ENCODE measurements at regions not wholly inside any gene's neighbourhood (a gene's known extent, or its start where the extent isn't known, plus 50 kb on each side); places are given as distances from the start of the nearest gene placed in this dataset.
A peak's percentile ranks its signal among the peaks of the same experiment; 100 is the strongest.
"Not testable (repeated sequence)": the region's sequence is repeated elsewhere in the genome, so short reads cannot be mapped to it uniquely, and the experiment has no call there.

DNA sequence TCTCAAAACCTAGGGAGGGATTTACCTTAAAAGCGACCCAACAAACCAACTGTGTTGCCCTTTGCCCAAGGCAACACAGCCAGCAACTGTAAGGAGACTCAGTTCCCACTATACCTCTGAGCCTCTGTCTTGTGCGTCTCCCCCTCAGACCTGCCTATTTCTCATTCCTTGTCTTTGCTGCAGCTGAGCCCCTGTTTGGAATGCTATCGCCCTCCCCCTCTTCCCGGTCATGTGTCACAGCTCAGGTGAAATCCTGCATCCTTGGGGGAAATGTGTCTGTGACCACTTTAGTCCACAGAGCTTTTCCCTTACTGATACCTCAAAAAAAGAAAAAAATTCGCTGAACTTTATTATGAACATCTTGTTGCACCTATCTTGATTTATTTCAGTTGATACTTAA lies 52.0 kb upstream of the LRIG1 start:
- Mint-ChIP-seq H3K36me3 (no peaks in the 10 kb centered on the region), H3K27me3 (peaks cover 3 to 23% of the 10 kb centered on the region in 2 donors), H3K9me3 (no peaks in the 10 kb centered on the region), H3K4me1 (no peaks in the 10 kb centered on the region), H3K27ac (no peak overlapping the region), H3K4me3 (peak overlapping the region in 1 of 7 donors; percentile 68)
- Histone ChIP-seq H3K27ac (ENCODE audit: low read depth, low read length) (no peak overlapping the region), H3K4me1 (ENCODE audit: insufficient read depth, low read length) (no peaks in the 10 kb centered on the region), H3K9me3 (ENCODE audit: low read length) (no peaks in the 10 kb centered on the region), H3K4me3 (ENCODE audit: low read length) (no peak overlapping the region), H3K36me3 (ENCODE audit: insufficient read depth, low read length) (no peaks in the 10 kb centered on the region), H3K27me3 (ENCODE audit: insufficient read depth, low read length, poor library complexity, severe bottlenecking) (no peaks in the 10 kb centered on the region)
- CTCF ChIA-PET, result interaction anchor here (1.3 kb wide), 1 partner anchor 263 kb away, joined by 3 read pairs; no protein-coding TSS in a partner anchor
- POLR2A ChIA-PET, result no interaction called here
- DNase-seq, result no peak

DNA sequence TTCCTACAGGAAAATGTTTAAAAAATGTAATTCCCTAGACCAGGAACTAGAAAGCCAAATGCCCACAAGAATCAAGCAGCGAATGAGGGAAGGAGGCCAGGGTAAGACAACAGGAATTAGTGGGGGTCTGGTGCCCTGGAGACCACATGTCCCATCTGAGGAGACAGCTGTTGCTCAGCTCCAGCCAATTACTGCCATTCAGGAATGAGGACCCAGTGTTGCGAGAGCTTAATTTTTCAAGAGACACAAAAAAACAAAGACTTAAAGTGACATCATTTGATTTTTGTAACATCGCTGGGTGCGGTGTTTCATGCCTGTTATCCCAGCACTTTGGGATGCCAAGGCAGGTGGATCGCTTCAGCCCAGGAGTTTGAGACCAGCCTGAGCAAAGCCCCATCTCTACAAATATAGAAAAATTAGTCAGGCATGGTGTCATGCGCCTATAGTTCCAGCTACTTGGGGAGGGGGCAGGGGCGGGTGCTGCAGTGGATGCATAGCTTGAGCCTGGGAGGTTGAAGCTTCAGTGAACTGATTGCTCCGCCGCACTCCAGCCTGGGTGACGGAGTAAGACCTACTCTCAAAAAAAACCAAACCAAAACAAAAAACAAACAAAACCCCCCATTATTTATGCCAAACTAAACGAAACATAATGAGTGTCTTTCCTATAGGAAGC lies 52.8 kb upstream of the LRIG1 start:
- ChIA-PET CTCF (interaction anchor here (1.3 kb wide), 1 partner anchor 263 kb away, joined by 3 read pairs; no protein-coding TSS in a partner anchor), POLR2A (no interaction called here)
- no peaks in the 10 kb centered on the region for H3K9me3 ChIP-seq (ENCODE audit: low read length)
- no peaks in the 10 kb centered on the region for H3K36me3 ChIP-seq (ENCODE audit: insufficient read depth, low read length)
- H3K36me3 Mint-ChIP-seq, result no peaks in the 10 kb centered on the region
- peak overlapping the region in 1 of 8 donors; percentile 15 for H3K27ac Mint-ChIP-seq
- H3K27me3 ChIP-seq (ENCODE audit: insufficient read depth, low read length, poor library complexity, severe bottlenecking), result no peaks in the 10 kb centered on the region
- H3K9me3 Mint-ChIP-seq, result no peaks in the 10 kb centered on the region
- H3K4me3 Mint-ChIP-seq, result no peak overlapping the region
- DNase-seq, result no peak
- no peak overlapping the region for H3K4me3 ChIP-seq (ENCODE audit: low read length)
- no peak overlapping the region for H3K27ac ChIP-seq (ENCODE audit: low read depth, low read length)
- no peaks in the 10 kb centered on the region for H3K4me1 Mint-ChIP-seq
- H3K27me3 Mint-ChIP-seq, result peaks cover 3 to 23% of the 10 kb centered on the region in 2 donors
- H3K4me1 ChIP-seq (ENCODE audit: insufficient read depth, low read length), result no peaks in the 10 kb centered on the region

DNA sequence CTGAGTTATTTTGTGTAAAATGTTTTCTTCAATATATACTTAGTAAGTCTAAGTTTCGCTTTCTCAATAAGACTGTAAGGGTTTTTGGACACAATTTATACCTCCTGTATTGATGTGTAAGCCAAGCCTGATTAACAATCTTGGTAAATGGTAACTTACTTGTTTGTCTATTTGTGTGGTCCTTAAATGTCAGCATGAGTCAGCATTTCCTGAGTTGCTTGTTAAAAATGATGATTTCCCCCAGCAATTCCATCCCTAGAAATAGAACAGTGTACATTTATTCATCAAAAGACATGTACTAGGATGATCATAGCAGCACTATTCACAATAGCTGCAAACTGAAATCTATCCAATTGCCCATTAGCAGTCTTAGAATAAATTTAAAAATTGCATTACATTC lies 53.4 kb upstream of the LRIG1 start:
- Histone ChIP-seq H3K9me3 (ENCODE audit: low read length) (no peaks in the 10 kb centered on the region), H3K27me3 (ENCODE audit: insufficient read depth, low read length, poor library complexity, severe bottlenecking) (no peaks in the 10 kb centered on the region), H3K27ac (ENCODE audit: low read depth, low read length) (no peak overlapping the region), H3K4me3 (ENCODE audit: low read length) (no peak overlapping the region), H3K4me1 (ENCODE audit: insufficient read depth, low read length) (no peaks in the 10 kb centered on the region), H3K36me3 (ENCODE audit: insufficient read depth, low read length) (no peaks in the 10 kb centered on the region)
- H3K4me3 Mint-ChIP-seq, result no peak overlapping the region
- peaks cover 0 to 5% (median 2%) of the 10 kb centered on the region in 3 donors for H3K36me3 Mint-ChIP-seq
- DNase-seq, result no peak
- H3K9me3 Mint-ChIP-seq, result peaks cover 0 to 1% (median 0%) of the 10 kb centered on the region in 5 donors
- H3K27me3 Mint-ChIP-seq, result peaks cover 3 to 23% of the 10 kb centered on the region in 2 donors
- POLR2A ChIA-PET, result no interaction called here
- CTCF ChIA-PET, result interaction anchor here (1.3 kb wide), 1 partner anchor 264 kb away, joined by 3 read pairs; no protein-coding TSS in a partner anchor
- no peaks in the 10 kb centered on the region for H3K4me1 Mint-ChIP-seq
- no peak overlapping the region for H3K27ac Mint-ChIP-seq

DNA sequence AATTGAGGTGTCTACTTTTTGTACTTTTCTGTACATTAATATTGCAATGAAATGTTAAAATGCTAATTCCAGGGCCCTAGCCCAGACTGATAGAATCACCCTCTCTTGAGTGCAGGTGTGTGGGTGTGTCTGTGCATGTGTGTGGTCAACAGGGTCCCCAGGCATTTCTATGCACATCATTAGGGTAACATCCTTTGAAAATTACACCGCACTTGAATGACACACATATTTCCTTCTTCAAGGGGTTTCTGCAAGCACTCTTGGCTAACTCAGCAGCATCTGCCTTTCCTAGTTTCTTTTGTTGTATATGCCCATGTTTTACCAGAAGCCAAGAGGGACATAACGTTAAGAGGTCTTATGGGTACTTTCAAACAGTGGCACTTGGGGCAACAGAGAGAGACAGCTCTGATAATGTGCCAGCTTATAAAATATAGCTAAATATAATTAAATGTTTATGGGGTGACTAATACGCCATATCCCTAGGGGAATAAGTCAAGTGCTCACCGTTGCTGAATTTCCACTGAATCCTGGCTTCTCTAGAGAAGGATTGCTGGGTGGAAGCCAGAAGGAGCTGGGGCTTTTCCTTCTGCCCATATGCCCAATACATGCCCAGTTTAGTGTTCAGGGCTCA lies 54.5 kb upstream of the LRIG1 start:
- Histone ChIP-seq H3K36me3 (ENCODE audit: insufficient read depth, low read length) (no peaks in the 10 kb centered on the region), H3K9me3 (ENCODE audit: low read length) (no peaks in the 10 kb centered on the region), H3K27ac (ENCODE audit: low read depth, low read length) (no peak overlapping the region), H3K27me3 (ENCODE audit: insufficient read depth, low read length, poor library complexity, severe bottlenecking) (no peaks in the 10 kb centered on the region), H3K4me3 (ENCODE audit: low read length) (no peak overlapping the region), H3K4me1 (ENCODE audit: insufficient read depth, low read length) (no peaks in the 10 kb centered on the region)
- H3K27me3 Mint-ChIP-seq, result peaks cover 3 to 20% of the 10 kb centered on the region in 2 donors
- ChIA-PET CTCF (interaction anchor here (0.7 kb wide), 1 partner anchor 22 kb away, joined by 4 read pairs; no protein-coding TSS in a partner anchor), POLR2A (no interaction called here)
- peaks cover 0 to 3% (median 0%) of the 10 kb centered on the region in 5 donors for H3K9me3 Mint-ChIP-seq
- H3K27ac Mint-ChIP-seq, result peak overlapping the region in 1 of 8 donors; percentile 33
- H3K4me3 Mint-ChIP-seq, result no peak overlapping the region
- no peak for DNase-seq
- H3K36me3 Mint-ChIP-seq, result peaks cover 0 to 8% (median 2%) of the 10 kb centered on the region in 3 donors
- no peaks in the 10 kb centered on the region for H3K4me1 Mint-ChIP-seq

DNA sequence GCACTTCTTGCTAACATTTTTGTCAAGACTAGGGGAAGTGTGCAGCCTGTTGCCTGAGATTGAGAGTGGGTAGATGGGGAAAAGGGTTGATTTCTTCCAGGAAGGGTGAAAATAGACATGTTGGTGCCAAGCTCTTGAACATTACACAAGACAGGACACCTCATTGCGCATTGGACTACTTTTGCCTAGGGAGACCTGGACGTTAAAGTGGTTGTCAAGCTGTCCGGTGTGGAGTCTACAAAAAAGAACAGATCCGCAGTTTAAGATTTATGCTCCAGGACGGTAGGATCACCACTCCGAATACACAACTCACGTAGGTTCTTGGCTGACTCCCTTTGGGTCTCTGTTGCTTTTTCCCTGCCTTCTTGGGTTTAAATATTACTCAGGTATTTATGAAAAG lies 56.3 kb upstream of the LRIG1 start:
- H3K9me3 Mint-ChIP-seq, result peaks cover 0 to 3% (median 0%) of the 10 kb centered on the region in 5 donors
- H3K36me3 Mint-ChIP-seq, result peaks cover 0 to 8% (median 2%) of the 10 kb centered on the region in 3 donors
- H3K4me1 Mint-ChIP-seq, result no peaks in the 10 kb centered on the region
- H3K9me3 ChIP-seq (ENCODE audit: low read length), result no peaks in the 10 kb centered on the region
- no peak overlapping the region for H3K4me3 Mint-ChIP-seq
- H3K36me3 ChIP-seq (ENCODE audit: insufficient read depth, low read length), result no peaks in the 10 kb centered on the region
- ChIA-PET CTCF (interaction anchor here (1.0 kb wide), 1 partner anchor 149 kb away, joined by 3 read pairs; no protein-coding TSS in a partner anchor), POLR2A (no interaction called here)
- no peaks in the 10 kb centered on the region for H3K4me1 ChIP-seq (ENCODE audit: insufficient read depth, low read length)
- peaks cover 3 to 20% of the 10 kb centered on the region in 2 donors for H3K27me3 Mint-ChIP-seq
- no peak for DNase-seq
- H3K4me3 ChIP-seq (ENCODE audit: low read length), result no peak overlapping the region
- H3K27ac Mint-ChIP-seq, result no peak overlapping the region
- H3K27ac ChIP-seq (ENCODE audit: low read depth, low read length), result no peak overlapping the region
- H3K27me3 ChIP-seq (ENCODE audit: insufficient read depth, low read length, poor library complexity, severe bottlenecking), result no peaks in the 10 kb centered on the region

DNA sequence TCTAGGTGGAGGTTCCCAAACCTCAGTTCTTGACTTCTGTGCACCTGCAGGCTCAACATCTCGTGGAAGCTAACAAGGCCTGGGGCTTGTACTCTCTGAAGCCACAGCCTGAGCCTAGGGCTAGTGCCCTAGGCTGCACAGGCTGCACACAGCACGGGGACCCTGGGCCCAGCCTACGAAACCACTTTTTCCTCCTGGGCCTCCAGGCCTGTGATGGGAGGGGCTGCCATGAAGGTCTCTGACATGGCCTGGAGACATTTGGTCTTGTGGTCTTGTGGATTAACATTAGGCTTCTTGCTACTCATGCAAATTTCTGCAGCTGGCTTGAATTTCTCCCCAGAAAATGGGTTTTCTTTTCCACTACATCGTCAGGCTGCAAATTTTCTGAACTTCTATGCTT lies 59.1 kb upstream of the LRIG1 start:
- H3K9me3 Mint-ChIP-seq; H3K27me3 ChIP-seq (ENCODE audit: insufficient read depth, low read length, poor library complexity, severe bottlenecking); H3K4me3 ChIP-seq (ENCODE audit: low read length); H3K27ac ChIP-seq (ENCODE audit: low read depth, low read length); POLR2A ChIA-PET; H3K27ac Mint-ChIP-seq; H3K9me3 ChIP-seq (ENCODE audit: low read length); CTCF ChIA-PET; H3K4me1 ChIP-seq (ENCODE audit: insufficient read depth, low read length); H3K36me3 Mint-ChIP-seq; DNase-seq; H3K4me3 Mint-ChIP-seq; H3K4me1 Mint-ChIP-seq; H3K36me3 ChIP-seq (ENCODE audit: insufficient read depth, low read length): not testable (repeated sequence)
- peaks cover 0 to 12% of the 10 kb centered on the region in 2 donors for H3K27me3 Mint-ChIP-seq

DNA sequence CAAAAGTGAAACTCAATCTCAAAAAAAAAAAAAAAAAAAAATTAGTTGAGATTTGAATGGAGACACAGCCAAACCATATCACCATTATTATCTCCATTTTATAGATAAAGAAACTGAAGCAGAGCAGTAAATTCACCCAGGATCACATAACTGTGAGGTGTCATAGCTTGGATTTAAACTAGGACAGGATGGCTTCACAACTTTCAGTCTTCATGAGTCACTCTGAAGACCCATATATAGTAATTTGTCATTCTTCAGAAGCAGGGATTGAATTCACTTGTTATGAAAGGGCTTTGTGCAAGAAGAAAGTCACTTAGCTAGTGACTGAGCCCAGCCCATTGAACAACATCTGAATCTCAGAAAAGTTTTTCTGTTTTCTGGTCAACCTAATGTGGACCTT lies 60.5 kb upstream of the LRIG1 start:
- Mint-ChIP-seq H3K27me3 (peaks cover 2 to 12% of the 10 kb centered on the region in 2 donors), H3K27ac (no peak overlapping the region), H3K4me1 (no peaks in the 10 kb centered on the region), H3K36me3 (peaks cover 0 to 8% (median 2%) of the 10 kb centered on the region in 3 donors), H3K9me3 (peaks cover 0 to 3% (median 0%) of the 10 kb centered on the region in 5 donors), H3K4me3 (no peak overlapping the region)
- no peak for DNase-seq
- Histone ChIP-seq H3K9me3 (ENCODE audit: low read length) (no peaks in the 10 kb centered on the region), H3K27me3 (ENCODE audit: insufficient read depth, low read length, poor library complexity, severe bottlenecking) (no peaks in the 10 kb centered on the region), H3K4me3 (ENCODE audit: low read length) (no peak overlapping the region), H3K36me3 (ENCODE audit: insufficient read depth, low read length) (no peaks in the 10 kb centered on the region), H3K27ac (ENCODE audit: low read depth, low read length) (no peak overlapping the region), H3K4me1 (ENCODE audit: insufficient read depth, low read length) (no peaks in the 10 kb centered on the region)
- POLR2A ChIA-PET, result no interaction called here
- CTCF ChIA-PET, result no interaction called here

DNA sequence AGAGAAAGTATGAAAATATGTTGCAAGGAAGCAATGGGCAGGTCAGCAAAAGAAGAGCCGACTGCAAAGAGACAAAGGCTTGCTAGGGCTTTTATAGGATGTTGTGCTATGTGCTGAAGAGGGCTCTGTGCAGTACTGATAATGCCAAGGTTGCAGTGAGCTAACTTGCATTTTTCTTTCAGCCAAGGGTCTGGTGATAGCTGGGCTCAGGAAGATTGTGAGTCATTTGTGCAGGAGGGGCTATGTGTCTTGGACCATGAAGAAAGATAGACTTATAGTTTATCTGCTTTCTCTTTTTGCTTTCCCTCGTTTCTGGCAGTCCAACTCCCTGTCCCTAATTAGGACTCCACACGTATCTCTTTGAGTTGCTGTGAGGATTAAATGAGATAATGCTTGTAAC lies 64.5 kb upstream of the LRIG1 start:
- Histone ChIP-seq H3K4me3 (ENCODE audit: low read length) (no peak overlapping the region), H3K36me3 (ENCODE audit: insufficient read depth, low read length) (no peaks in the 10 kb centered on the region), H3K4me1 (ENCODE audit: insufficient read depth, low read length) (no peaks in the 10 kb centered on the region), H3K9me3 (ENCODE audit: low read length) (no peaks in the 10 kb centered on the region), H3K27ac (ENCODE audit: low read depth, low read length) (no peak overlapping the region), H3K27me3 (ENCODE audit: insufficient read depth, low read length, poor library complexity, severe bottlenecking) (no peaks in the 10 kb centered on the region)
- peaks cover 0 to 5% (median 0%) of the 10 kb centered on the region in 5 donors for H3K9me3 Mint-ChIP-seq
- H3K36me3 Mint-ChIP-seq, result no peaks in the 10 kb centered on the region
- CTCF ChIA-PET, result no interaction called here
- POLR2A ChIA-PET, result no interaction called here
- no peaks in the 10 kb centered on the region for H3K4me1 Mint-ChIP-seq
- H3K27me3 Mint-ChIP-seq, result peaks cover 2 to 11% of the 10 kb centered on the region in 2 donors
- DNase-seq, result no peak
- no peak overlapping the region for H3K27ac Mint-ChIP-seq
- H3K4me3 Mint-ChIP-seq, result no peak overlapping the region

Data from CD8-positive, alpha-beta memory T cell (primary cell).